Smooth muscle cell of the brain vasculature (primary cell): ENCODE measurements at regions not wholly inside any gene's neighbourhood (a gene's known extent, or its start where the extent isn't known, plus 50 kb on each side); places are given as distances from the start of the nearest gene placed in this dataset.
"Not testable (repeated sequence)": the region's sequence is repeated elsewhere in the genome, so short reads cannot be mapped to it uniquely, and the experiment has no call there.

ENCODE experiments used
- DNase-seq: peaks from one replicate; pipeline ENCODE4 v3.0.0-alpha.2; 2012; ENCODE audit warnings: low read depth, low spot score

GRCh38 chr11:116376547-116376946 is 396.2 kb downstream of the BUD13 start:
- DNase-seq = no peak

GRCh38 chr11:116376054-116376453 is 396.7 kb downstream of the BUD13 start:
- no peak for DNase-seq

GRCh38 chr11:116375221-116375620 is 397.6 kb downstream of the BUD13 start:
- DNase-seq = no peak

GRCh38 chr11:116374085-116374484 is 398.7 kb downstream of the BUD13 start:
- DNase-seq = no peak

- DNase-seq = no peak
These were observed 399.5 kb downstream of the BUD13 start for GRCh38 chr11:116373104-116373944.

GRCh38 chr11:116371146-116371545 is 401.6 kb downstream of the BUD13 start:
- no peak for DNase-seq

GRCh38 chr11:116368784-116369183 is 404.0 kb downstream of the BUD13 start:
- DNase-seq = no peak

GRCh38 chr11:116366980-116367645 is 405.7 kb downstream of the BUD13 start:
- peak; percentile 52 for DNase-seq

- DNase-seq = no peak
These were observed 406.3 kb downstream of the BUD13 start for GRCh38 chr11:116366451-116366850.

- DNase-seq = not testable (repeated sequence)
These were observed 407.9 kb downstream of the BUD13 start for GRCh38 chr11:116364925-116365324.

- DNase-seq = no peak
These were observed 408.4 kb downstream of the BUD13 start for GRCh38 chr11:116364348-116364747.

- no peak for DNase-seq
These were observed 412.4 kb downstream of the BUD13 start for GRCh38 chr11:116360221-116360941.

GRCh38 chr11:116357784-116358544 is 414.8 kb downstream of the BUD13 start:
- DNase-seq = no peak

GRCh38 chr11:116356451-116356850 is 416.3 kb downstream of the BUD13 start:
- no peak for DNase-seq

- DNase-seq = no peak
These were observed 417.7 kb downstream of the BUD13 start for GRCh38 chr11:116355104-116355503.

- no peak for DNase-seq
These were observed 419.2 kb downstream of the BUD13 start for GRCh38 chr11:116353589-116353988.

GRCh38 chr11:116352881-116353280 is 419.9 kb downstream of the BUD13 start:
- no peak for DNase-seq

GRCh38 chr11:116348226-116348625 is 424.6 kb downstream of the BUD13 start:
- no peak for DNase-seq

- DNase-seq = no peak
These were observed 427.2 kb downstream of the BUD13 start for GRCh38 chr11:116345575-116345974.

- DNase-seq = no peak
These were observed 428.2 kb downstream of the BUD13 start for GRCh38 chr11:116344601-116345000.

- no peak for DNase-seq
These were observed 429.5 kb downstream of the BUD13 start for GRCh38 chr11:116343270-116343669.

- no peak for DNase-seq
These were observed 430.6 kb downstream of the BUD13 start for GRCh38 chr11:116342148-116342547.
